Body of pancreas (tissue), 4 donors: ENCODE measurements at regions not wholly inside any gene's neighbourhood (a gene's known extent, or its start where the extent isn't known, plus 50 kb on each side); places are given as distances from the start of the nearest gene placed in this dataset.

Source experiments
- CTCF ChIP-seq, 7 experiments: fragments of 450-650 bp in 4 of 7; fragments of 200-600 bp in 3 of 7; sonication (generic) in 3 of 7; IDR thresholded peaks; one replicate each; pipeline ENCODE4 v1.5.1; 2016 to 2019; ENCODE audit warnings: antibody characterized with exemption in 7 of 7
- POLR2A ChIP-seq, 3 donors: fragments of 450-650 bp; IDR thresholded peaks; one replicate each; pipeline ENCODE4 v1.6.1; 2016; ENCODE audit warnings: antibody characterized with exemption in 3 of 3, mild to moderate bottlenecking in 2 of 3

GRCh38 chrX:131359611-131360010 is 70.5 kb upstream of the IGSF1 start:
- TF ChIP-seq CTCF (IDR thresholded peaks at IDR 0.05) = no peak
- no peak for TF ChIP-seq POLR2A (IDR thresholded peaks at IDR 0.05)
